ENCODE measurements at regions not wholly inside any gene's neighbourhood (a gene's known extent, or its start where the extent isn't known, plus 50 kb on each side); places are given as distances from the start of the nearest gene placed in this dataset.

DNA sequence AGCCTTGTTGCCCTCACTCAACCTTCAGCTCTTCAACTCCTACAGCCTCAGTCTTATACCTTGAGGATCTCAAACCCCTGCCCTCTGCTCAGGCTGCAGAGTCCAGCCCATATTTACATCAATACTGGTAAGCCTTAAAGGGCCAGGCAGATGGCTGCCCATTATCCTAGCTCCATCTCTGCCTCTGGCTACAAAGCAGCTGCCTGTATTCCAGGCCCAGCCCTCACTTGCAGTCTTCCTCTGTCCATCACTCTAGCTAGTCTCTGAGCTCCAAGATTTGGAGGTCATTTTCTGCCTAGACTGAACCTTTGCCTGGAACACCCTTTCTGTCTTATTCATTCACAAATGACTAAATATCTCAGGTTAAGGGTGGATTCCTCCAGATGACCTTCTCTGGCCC is 50.2 kb upstream of the GALNT10 start:
- TF ChIP-seq, protein P1, sequence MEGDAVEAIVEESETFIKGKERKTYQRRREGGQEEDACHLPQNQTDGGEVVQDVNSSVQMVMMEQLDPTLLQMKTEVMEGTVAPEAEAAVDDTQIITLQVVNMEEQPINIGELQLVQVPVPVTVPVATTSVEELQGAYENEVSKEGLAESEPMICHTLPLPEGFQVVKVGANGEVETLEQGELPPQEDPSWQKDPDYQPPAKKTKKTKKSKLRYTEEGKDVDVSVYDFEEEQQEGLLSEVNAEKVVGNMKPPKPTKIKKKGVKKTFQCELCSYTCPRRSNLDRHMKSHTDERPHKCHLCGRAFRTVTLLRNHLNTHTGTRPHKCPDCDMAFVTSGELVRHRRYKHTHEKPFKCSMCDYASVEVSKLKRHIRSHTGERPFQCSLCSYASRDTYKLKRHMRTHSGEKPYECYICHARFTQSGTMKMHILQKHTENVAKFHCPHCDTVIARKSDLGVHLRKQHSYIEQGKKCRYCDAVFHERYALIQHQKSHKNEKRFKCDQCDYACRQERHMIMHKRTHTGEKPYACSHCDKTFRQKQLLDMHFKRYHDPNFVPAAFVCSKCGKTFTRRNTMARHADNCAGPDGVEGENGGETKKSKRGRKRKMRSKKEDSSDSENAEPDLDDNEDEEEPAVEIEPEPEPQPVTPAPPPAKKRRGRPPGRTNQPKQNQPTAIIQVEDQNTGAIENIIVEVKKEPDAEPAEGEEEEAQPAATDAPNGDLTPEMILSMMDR (IDR thresholded peaks at IDR 0.05), result no peak
- TF ChIP-seq POLR2A (IDR thresholded peaks at IDR 0.05), result no peak
